ENCODE measurements at regions not wholly inside any gene's neighbourhood (a gene's known extent, or its start where the extent isn't known, plus 50 kb on each side); places are given as distances from the start of the nearest gene placed in this dataset.
"Not testable (repeated sequence)": the region's sequence is repeated elsewhere in the genome, so short reads cannot be mapped to it uniquely, and the experiment has no call there.

DNA sequence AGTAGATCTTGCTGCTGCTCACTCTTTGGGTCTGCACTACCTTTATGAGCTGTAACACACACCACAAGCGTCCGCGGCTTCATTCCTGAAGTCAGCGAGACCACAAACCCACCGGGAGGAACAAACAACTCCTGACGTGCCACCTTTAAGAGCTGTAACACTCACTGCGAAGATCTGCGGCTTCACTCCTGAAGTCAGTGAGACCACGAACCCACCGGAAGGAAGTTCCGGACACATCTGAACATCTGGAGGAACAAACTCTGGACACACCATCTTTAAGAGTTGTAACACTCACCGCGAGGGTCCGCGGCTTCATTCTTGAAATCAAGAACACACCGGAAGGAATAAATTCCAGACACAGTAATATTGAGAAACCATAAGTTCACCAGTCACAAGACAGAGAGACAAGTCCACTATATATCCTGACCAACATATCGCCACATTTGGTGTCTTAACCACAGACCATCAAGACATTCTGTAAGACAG, 58.4 kb upstream of the RNF38 start:
- not testable (repeated sequence) for FAIRE-seq

DNA sequence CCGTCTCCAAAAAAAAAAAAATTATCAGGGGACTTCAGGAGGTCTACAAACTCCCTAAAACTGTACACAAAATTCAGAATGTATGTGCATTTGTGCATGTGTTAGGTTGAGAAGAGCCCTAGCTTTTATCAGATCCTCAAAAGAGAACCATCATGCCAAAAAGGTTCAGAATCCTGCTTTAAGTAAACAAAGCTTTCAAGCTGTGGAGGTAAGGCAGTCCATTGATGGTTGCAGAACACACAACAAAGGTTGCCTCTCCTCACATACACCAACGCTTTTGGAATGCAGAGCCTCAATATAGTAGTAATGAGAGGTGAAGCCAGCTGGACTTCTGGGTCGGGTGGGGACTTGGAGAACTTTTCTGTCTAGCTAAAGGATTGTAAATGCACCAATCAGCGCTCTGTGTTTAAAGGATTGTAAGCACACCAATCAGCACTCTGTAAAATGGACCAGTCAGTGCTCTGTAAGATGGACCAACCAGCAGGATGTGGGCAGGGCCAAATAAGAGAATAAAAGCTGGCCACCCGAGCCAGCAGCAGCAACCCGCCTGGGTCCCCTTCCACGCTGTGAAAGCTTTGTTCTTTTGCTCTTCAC, 57.9 kb upstream of the RNF38 start:
- FAIRE-seq = no peak

DNA sequence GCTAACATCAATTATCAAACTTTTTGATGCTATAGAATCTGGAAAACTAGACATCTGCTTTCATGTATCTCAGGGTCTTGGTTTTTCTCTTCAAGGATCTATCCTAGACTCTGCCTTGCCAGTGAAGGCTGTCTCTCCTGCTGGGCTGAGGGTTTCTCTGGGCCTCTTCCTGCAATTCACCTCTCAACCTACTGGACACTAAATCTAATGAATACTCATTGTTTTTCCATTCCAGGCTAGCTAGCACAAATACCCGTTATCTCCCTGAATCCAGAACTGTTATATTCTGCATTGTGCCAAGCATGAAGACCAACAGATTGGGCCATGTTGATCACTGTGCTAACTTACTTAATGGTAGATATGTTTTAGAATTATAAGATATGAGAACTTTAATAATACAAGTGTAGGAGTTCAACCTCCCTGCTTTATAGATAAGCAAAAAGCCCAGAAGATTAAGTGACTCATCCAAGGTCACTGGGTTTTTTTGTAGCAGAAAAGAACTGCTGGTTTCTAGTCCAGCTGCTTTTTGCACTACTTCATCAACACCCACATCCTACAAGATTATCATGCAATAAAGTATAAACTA, 56.5 kb upstream of the RNF38 start:
- FAIRE-seq = no peak

DNA sequence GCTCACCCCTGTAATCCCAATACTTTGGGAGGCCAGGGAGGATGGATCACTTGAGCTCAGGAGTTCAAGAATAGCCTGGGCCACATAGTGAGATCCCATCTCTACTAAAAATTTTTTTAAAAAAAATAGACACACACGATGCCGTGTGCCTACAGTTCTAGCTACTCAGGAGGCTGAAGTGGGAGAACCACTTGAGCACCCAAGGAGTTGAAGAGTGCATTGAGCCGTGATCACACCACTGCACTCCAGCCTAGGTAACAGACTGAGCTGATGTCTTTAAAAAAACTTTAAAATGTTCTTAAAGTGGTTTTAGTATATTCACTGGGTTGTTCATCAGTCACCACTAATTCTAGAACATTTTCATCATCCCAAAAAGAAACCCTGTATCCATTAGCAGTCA, 51.9 kb upstream of the RNF38 start:
- no peak for FAIRE-seq

DNA sequence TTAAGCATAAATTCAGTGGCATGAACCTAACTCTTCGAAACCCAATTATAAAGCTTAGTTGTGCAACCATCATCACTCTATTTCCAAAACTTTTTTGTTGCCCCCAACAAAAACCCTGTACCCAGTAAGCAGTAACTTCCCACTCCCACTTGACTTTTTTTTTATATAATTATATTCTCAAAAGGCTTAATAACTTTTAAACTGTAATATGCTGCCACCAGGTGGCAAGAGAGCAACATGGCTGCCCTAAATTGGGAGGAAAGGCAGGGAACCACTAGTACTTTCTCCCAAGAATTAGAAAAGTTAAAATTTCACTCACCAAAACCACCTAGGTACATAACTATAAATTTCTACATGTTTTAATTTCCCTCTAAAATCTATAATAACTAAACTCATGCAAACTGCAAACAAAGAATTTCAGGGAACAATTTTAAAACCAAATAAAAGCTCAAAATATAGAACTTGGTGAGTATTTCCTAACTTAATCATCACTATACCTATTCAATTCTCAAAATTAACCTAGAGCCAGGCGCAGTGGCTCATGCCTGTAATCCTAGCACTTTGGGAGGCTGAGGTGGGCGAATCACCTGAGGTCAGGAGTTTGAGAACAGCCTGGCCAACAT, 50.2 kb upstream of the RNF38 start:
- FAIRE-seq = peak; percentile 95

Data from islet of Langerhans (tissue), 1 donor.